ENCODE measurements at regions not wholly inside any gene's neighbourhood (a gene's known extent, or its start where the extent isn't known, plus 50 kb on each side); places are given as distances from the start of the nearest gene placed in this dataset.
A peak's percentile ranks its signal among the peaks of the same experiment; 100 is the strongest.

DNA sequence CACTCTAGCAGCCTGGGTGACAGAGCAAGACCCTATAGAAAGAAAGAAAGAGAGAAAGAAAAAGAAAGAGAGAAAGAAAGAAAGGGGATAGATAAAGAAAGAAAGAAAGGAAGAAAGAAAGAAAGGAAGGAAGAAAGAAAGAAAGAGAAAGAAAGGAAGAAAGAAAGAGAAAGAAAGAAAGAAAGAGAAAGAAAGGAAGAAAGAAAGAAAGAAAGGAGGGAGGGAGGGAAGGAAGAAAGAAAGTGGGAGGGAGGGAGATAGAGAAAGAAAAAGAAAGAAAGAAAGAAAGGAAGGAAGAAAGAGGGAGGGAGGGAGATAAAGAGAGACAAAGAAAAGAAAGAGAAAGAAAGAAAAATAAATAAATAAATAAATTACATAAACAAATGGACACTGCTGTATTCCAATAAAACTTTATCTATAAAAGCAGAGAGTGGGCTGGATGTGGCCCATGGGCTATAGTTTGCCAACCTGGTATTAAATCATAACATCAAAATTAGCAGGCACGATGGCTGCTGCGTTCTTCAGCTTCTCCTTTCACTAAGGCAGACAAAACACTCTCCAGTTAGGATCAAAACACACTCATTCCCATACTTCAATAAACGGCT lies 165.0 kb downstream of the ZNF674 start:
- 48 to 82% (median 65%) methylated on average over 3 of the region's 3 CpGs for WGBS, 3 donors
- no peak overlapping the region for H3K4me3 ChIP-seq (ENCODE audit: low read depth in 1 of 3, low read length in 3 of 3)
- no peak for FAIRE-seq
- no peaks in the 10 kb centered on the region for H3K36me3 ChIP-seq (ENCODE audit: control insufficient read depth in 3 of 3, insufficient read depth in 2 of 3, low read depth in 1 of 3, low read length in 3 of 3)
- no peaks in the 10 kb centered on the region for H3K4me1 ChIP-seq (ENCODE audit: control insufficient read depth in 3 of 3, insufficient read depth in 2 of 3, low read depth in 1 of 3, low read length in 2 of 3)
- H3K9me3 ChIP-seq (ENCODE audit: control insufficient read depth in 2 of 2, insufficient read depth in 1 of 2, low read depth in 1 of 2, low read length in 1 of 2) = no peaks in the 10 kb centered on the region
- DNase-seq = no peak
- H3K27ac ChIP-seq (ENCODE audit: low read depth in 1 of 3, low read length in 2 of 3) = no peak overlapping the region
- H3K27me3 ChIP-seq (ENCODE audit: control insufficient read depth in 3 of 3, insufficient read depth in 3 of 3, low read length in 3 of 3) = no peaks in the 10 kb centered on the region

DNA sequence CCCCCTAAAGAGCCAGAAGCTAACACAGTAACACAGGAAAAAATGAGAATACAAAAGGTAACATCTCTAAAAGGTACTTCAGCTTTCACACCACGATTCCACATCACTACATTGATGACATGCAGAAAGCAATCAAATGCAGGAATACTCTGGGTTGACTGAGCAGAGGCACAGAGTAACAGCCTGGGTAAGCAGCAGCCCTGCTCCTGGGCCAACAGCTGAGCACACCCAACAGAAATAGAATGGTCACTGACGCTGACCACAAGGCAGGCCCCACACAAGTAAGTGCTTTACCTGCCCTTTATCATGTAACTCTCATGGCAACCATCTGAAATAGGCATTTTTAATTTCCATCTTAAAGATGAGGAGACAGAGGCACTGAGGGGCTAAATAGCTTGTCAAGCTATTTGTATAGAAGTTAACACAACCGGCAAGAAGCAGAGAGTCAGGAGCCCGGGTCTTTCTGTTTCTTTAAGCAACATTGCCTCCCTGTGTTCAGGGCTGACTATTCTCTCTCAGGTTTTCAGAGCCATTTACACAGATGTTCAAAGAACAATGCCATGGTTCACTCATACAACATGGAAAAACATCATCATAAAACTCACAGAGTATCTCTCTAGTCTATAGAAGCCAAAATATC lies 168.9 kb downstream of the ZNF674 start:
- Histone ChIP-seq H3K27me3 (ENCODE audit: control insufficient read depth in 3 of 3, insufficient read depth in 3 of 3, low read length in 3 of 3) (no peaks in the 10 kb centered on the region), H3K27ac (ENCODE audit: low read depth in 1 of 3, low read length in 2 of 3) (no peak overlapping the region), H3K36me3 (ENCODE audit: control insufficient read depth in 3 of 3, insufficient read depth in 2 of 3, low read depth in 1 of 3, low read length in 3 of 3) (no peaks in the 10 kb centered on the region), H3K9me3 (ENCODE audit: control insufficient read depth in 2 of 2, insufficient read depth in 1 of 2, low read depth in 1 of 2, low read length in 1 of 2) (no peaks in the 10 kb centered on the region), H3K4me1 (ENCODE audit: control insufficient read depth in 3 of 3, insufficient read depth in 2 of 3, low read depth in 1 of 3, low read length in 2 of 3) (no peaks in the 10 kb centered on the region), H3K4me3 (ENCODE audit: low read depth in 1 of 3, low read length in 3 of 3) (no peak overlapping the region)
- DNase-seq = peak; percentile 58 to 71
- 11 to 36% (median 32%) methylated on average over 4 of the region's 4 CpGs for whole genome bisulfite sequencing, 3 donors
- no peak for FAIRE-seq

DNA sequence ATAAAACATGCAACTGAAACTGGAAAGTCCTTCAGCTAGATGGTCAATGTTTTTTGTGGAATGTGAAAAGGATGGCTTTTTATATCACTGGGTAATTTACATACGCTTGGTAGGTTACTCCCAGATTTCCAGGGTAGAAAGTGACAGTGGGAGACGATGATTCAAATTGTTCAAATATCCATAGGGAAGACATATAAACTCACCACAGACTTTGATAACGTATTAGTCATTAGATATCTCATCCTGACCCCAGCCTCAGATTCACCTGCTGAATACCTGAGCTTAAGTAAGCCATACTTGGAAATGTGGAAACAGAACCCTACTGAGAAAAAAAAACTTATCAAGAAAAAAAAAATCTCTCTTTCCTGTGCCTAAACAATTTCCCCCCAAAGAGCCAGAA lies 169.4 kb downstream of the ZNF674 start:
- no peak for FAIRE-seq
- no peaks in the 10 kb centered on the region for H3K36me3 ChIP-seq (ENCODE audit: control insufficient read depth in 3 of 3, insufficient read depth in 2 of 3, low read depth in 1 of 3, low read length in 3 of 3)
- no peak for DNase-seq
- H3K4me1 ChIP-seq (ENCODE audit: control insufficient read depth in 3 of 3, insufficient read depth in 2 of 3, low read depth in 1 of 3, low read length in 2 of 3) = no peaks in the 10 kb centered on the region
- H3K27me3 ChIP-seq (ENCODE audit: control insufficient read depth in 3 of 3, insufficient read depth in 3 of 3, low read length in 3 of 3) = no peaks in the 10 kb centered on the region
- H3K9me3 ChIP-seq (ENCODE audit: control insufficient read depth in 2 of 2, insufficient read depth in 1 of 2, low read depth in 1 of 2, low read length in 1 of 2) = no peaks in the 10 kb centered on the region
- WGBS, 3 donors = 61 to 83% (median 75%) methylated on average over 3 of the region's 3 CpGs
- H3K4me3 ChIP-seq (ENCODE audit: low read depth in 1 of 3, low read length in 3 of 3) = no peak overlapping the region
- no peak overlapping the region for H3K27ac ChIP-seq (ENCODE audit: low read depth in 1 of 3, low read length in 2 of 3)

DNA sequence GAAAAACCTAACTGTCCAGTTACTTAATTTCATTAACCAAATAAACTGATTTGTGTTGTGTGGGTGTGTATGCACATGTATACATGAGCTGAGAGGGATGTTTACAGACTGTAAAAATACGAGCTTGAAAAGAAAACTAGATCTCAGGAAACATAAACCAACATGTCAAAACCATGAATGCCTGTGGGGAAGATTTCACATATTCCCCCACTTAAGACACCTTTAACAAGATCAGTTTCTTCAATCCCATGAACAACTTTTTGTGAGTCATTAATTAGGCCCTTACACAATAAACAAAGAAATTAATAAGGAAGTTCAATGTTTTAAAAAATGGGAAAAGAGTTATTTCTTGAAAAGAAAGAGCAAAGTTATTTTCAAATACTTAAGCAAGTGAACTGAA lies 170.8 kb downstream of the ZNF674 start:
- WGBS, 3 donors = 41 to 50% (median 50%) methylated on average over 1 of the region's 1 CpG
- Histone ChIP-seq H3K4me1 (ENCODE audit: control insufficient read depth in 3 of 3, insufficient read depth in 2 of 3, low read depth in 1 of 3, low read length in 2 of 3) (no peaks in the 10 kb centered on the region), H3K27me3 (ENCODE audit: control insufficient read depth in 3 of 3, insufficient read depth in 3 of 3, low read length in 3 of 3) (no peaks in the 10 kb centered on the region), H3K9me3 (ENCODE audit: control insufficient read depth in 2 of 2, insufficient read depth in 1 of 2, low read depth in 1 of 2, low read length in 1 of 2) (no peaks in the 10 kb centered on the region), H3K27ac (ENCODE audit: low read depth in 1 of 3, low read length in 2 of 3) (no peak overlapping the region), H3K4me3 (ENCODE audit: low read depth in 1 of 3, low read length in 3 of 3) (no peak overlapping the region), H3K36me3 (ENCODE audit: control insufficient read depth in 3 of 3, insufficient read depth in 2 of 3, low read depth in 1 of 3, low read length in 3 of 3) (no peaks in the 10 kb centered on the region)
- no peak for FAIRE-seq
- DNase-seq = no peak

DNA sequence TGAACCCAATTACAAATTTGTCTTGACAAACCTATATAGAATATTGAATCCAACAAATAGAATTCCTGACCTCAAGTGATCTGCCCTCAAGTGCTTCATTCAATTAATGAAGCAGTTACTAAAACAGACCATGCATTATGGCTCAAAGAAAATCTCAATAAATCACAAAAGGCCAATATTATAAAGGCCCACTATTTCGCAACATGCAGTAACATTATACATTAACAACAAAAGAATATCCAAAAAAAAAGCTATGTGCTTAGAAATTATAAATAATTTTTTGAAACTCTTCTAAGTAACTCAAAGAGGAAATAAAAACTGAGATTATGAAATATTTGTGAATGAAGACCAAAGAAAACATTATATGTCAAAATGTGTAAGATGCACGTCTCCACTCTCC lies 177.7 kb downstream of the ZNF674 start:
- Histone ChIP-seq H3K27ac (ENCODE audit: low read depth in 1 of 3, low read length in 2 of 3) (no peak overlapping the region), H3K9me3 (ENCODE audit: control insufficient read depth in 2 of 2, insufficient read depth in 1 of 2, low read depth in 1 of 2, low read length in 1 of 2) (no peaks in the 10 kb centered on the region), H3K4me1 (ENCODE audit: control insufficient read depth in 3 of 3, insufficient read depth in 2 of 3, low read depth in 1 of 3, low read length in 2 of 3) (no peaks in the 10 kb centered on the region), H3K36me3 (ENCODE audit: control insufficient read depth in 3 of 3, insufficient read depth in 2 of 3, low read depth in 1 of 3, low read length in 3 of 3) (no peaks in the 10 kb centered on the region), H3K27me3 (ENCODE audit: control insufficient read depth in 3 of 3, insufficient read depth in 3 of 3, low read length in 3 of 3) (no peaks in the 10 kb centered on the region), H3K4me3 (ENCODE audit: low read depth in 1 of 3, low read length in 3 of 3) (no peak overlapping the region)
- no peak for DNase-seq
- WGBS, 3 donors = 90 to 95% (median 93%) methylated on average over 2 of the region's 2 CpGs
- FAIRE-seq = no peak

DNA sequence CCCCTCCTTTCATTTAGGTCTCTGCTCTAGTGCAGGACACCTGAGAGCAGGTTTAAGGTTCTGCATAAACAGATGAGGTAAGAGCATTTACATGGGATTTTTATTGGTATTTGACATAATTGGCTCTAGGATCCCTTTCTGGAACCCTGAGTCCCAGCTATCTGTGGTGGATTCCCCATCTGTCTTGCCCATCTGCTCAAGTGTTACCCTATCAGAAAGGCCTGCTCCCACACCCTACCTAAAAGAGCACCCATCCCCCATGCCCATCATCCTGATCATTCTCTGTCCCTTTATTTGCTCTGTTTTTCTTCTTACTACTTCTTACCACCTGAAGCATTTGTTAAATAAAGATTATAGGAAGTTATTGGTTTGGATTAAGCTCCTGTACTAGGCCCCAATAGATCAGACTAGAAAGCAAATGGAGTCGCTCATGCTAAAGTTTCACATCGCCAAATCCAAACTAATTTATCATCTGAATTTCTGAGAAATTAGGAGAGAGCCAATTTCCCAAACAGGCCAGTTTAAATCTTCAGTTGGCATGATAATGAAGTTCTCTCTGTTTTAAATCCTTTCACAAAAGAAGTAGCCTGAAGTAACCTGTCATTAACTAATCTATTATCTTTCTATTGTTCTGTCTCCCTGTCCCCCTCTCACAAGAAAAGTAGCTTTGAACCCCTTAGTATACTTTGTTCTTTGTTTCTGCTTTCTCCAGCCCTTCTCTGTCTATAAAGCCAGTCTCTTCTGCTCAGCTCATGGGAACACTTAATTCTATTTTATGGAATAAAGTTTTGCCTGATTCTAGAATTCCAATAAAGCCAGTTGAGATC lies 178.6 kb downstream of the ZNF674 start:
- 87 to 97% (median 90%) methylated on average over 2 of the region's 2 CpGs for WGBS, 3 donors
- FAIRE-seq = no peak
- no peak overlapping the region for H3K4me3 ChIP-seq (ENCODE audit: low read depth in 1 of 3, low read length in 3 of 3)

DNA sequence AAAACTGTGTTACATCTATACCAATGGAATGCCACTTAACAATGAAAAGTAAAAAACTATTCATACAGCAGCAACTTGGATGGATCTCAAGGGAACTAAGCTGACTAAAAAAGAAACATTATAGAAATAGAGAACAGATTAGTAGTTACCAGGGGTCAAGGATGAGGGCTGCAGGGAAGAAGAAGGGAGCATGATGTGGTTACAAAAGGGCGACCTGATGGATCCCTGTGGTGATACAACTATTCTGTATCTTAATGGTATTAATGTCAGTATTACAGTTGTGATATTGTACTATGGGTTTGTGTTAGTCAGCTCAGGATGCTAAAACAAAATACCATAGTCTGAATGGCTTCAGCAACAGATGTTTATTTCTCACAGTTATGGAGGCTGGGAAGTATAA lies 190.7 kb downstream of the ZNF674 start:
- no peak for FAIRE-seq
- H3K27ac ChIP-seq (ENCODE audit: low read depth in 1 of 3, low read length in 2 of 3) = no peak overlapping the region
- H3K4me1 ChIP-seq (ENCODE audit: control insufficient read depth in 3 of 3, insufficient read depth in 2 of 3, low read depth in 1 of 3, low read length in 2 of 3) = no peaks in the 10 kb centered on the region
- no peaks in the 10 kb centered on the region for H3K27me3 ChIP-seq (ENCODE audit: control insufficient read depth in 3 of 3, insufficient read depth in 3 of 3, low read length in 3 of 3)
- 78 to 90% (median 79%) methylated on average over 1 of the region's 1 CpG for WGBS, 3 donors
- H3K4me3 ChIP-seq (ENCODE audit: low read depth in 1 of 3, low read length in 3 of 3) = no peak overlapping the region
- H3K36me3 ChIP-seq (ENCODE audit: control insufficient read depth in 3 of 3, insufficient read depth in 2 of 3, low read depth in 1 of 3, low read length in 3 of 3) = no peaks in the 10 kb centered on the region
- peaks cover 0 to 7% of the 10 kb centered on the region in 2 donors for H3K9me3 ChIP-seq (ENCODE audit: control insufficient read depth in 2 of 2, insufficient read depth in 1 of 2, low read depth in 1 of 2, low read length in 1 of 2)
- no peak for DNase-seq

More for the DNA sequence above, 178.6 kb downstream of the ZNF674 start:
- no peaks in the 10 kb centered on the region for H3K4me1 ChIP-seq (ENCODE audit: control insufficient read depth in 3 of 3, insufficient read depth in 2 of 3, low read depth in 1 of 3, low read length in 2 of 3)
- DNase-seq = no peak
- no peak overlapping the region for H3K27ac ChIP-seq (ENCODE audit: low read depth in 1 of 3, low read length in 2 of 3)
- no peaks in the 10 kb centered on the region for H3K9me3 ChIP-seq (ENCODE audit: control insufficient read depth in 2 of 2, insufficient read depth in 1 of 2, low read depth in 1 of 2, low read length in 1 of 2)
- no peaks in the 10 kb centered on the region for H3K36me3 ChIP-seq (ENCODE audit: control insufficient read depth in 3 of 3, insufficient read depth in 2 of 3, low read depth in 1 of 3, low read length in 3 of 3)
- H3K27me3 ChIP-seq (ENCODE audit: control insufficient read depth in 3 of 3, insufficient read depth in 3 of 3, low read length in 3 of 3) = no peaks in the 10 kb centered on the region

DNA sequence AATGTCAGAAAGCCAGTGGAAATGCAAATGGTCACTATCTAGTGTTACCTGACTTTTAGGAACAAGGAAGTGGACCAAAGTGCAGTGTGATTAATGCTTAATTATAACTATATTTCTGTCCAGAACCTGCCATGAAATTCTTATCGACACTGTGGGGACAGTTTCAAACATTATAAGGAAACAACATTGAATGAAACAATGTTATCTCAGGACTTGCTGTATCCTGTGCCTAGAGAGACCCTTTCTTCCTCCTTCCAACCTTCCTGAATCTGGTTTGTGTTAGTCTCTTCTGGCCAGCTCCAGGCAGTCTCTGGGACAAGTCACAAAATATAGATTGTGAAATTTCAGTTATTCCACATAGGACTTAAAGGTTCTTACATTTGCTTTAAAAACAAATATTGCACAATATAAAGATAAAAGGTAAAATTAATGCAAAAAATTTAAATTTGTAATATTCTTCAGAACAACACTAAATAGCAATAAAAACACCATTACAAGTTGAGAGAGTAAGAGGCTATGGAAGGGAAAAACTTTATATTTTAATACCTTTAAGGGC lies 203.4 kb downstream of the ZNF674 start:
- Histone ChIP-seq H3K36me3 (ENCODE audit: control insufficient read depth in 3 of 3, insufficient read depth in 2 of 3, low read depth in 1 of 3, low read length in 3 of 3) (no peaks in the 10 kb centered on the region), H3K4me1 (ENCODE audit: control insufficient read depth in 3 of 3, insufficient read depth in 2 of 3, low read depth in 1 of 3, low read length in 2 of 3) (peaks cover 0 to 2% (median 0%) of the 10 kb centered on the region in 3 donors), H3K9me3 (ENCODE audit: control insufficient read depth in 2 of 2, insufficient read depth in 1 of 2, low read depth in 1 of 2, low read length in 1 of 2) (no peaks in the 10 kb centered on the region), H3K27ac (ENCODE audit: low read depth in 1 of 3, low read length in 2 of 3) (no peak overlapping the region), H3K27me3 (ENCODE audit: control insufficient read depth in 3 of 3, insufficient read depth in 3 of 3, low read length in 3 of 3) (no peaks in the 10 kb centered on the region), H3K4me3 (ENCODE audit: low read depth in 1 of 3, low read length in 3 of 3) (no peak overlapping the region)
- no peak for FAIRE-seq
- WGBS, 3 donors = 13 to 56% (median 16%) methylated on average over 1 of the region's 1 CpG
- peak in 1 of 2 donors; percentile 42 for DNase-seq
